ENCODE measurements at regions not wholly inside any gene's neighbourhood (a gene's known extent, or its start where the extent isn't known, plus 50 kb on each side); places are given as distances from the start of the nearest gene placed in this dataset.

DNA sequence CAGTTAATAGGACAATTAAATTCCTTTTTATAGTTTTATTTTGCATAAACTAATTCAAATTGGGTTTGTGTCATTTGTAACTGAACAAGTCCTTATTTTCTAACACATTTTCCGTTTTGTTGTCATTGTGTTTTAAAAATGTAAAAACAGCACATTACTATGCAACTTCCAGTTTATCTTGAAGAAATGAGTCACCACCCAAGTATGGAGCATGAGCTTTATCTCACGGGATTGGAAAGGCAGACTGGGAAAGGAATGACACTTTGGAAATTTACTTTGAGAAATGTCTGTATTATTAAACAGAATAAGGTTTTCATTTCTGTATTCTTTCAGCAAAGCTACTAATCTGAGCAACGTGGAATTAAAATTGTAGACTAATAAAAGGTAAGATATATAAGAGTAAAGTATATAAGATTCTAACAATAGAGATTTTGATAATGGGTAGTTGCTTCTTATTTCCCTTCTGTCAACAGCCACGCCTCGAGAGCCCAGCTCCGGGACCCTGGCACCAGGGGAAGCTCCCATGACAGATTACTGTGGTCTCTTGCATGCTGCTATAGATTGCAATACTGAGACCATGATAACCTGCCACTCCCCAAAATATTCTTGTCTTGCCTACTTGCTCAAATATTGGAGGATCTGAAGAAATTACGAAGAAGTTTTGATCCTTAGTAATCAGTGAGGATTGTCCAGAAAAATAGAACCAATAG lies 433.1 kb downstream of the CHSY3 start:
- Histone ChIP-seq H3K27ac (ENCODE audit: low read depth, low read length) (no peak overlapping the region), H3K79me2 (ENCODE audit: insufficient read depth, low read length) (no peaks in the 10 kb centered on the region), H3K9me2 (ENCODE audit: insufficient read depth) (no peaks in the 10 kb centered on the region), H3K4me3 (replicated peaks in 1 of 2; ENCODE audit: low read depth in 1 of 2, low read length in 2 of 2) (no peak overlapping the region), H4K20me1 (ENCODE audit: insufficient read depth) (no peaks in the 10 kb centered on the region), H3K4me2 (ENCODE audit: low read length) (peak overlapping the region; percentile 48), H3K36me3 (ENCODE audit: control insufficient read depth in 1 of 2, insufficient read depth in 2 of 2, low read length in 2 of 2) (no peaks in the 10 kb centered on the region), H2AFZ (ENCODE audit: low read depth, low read length, poor library complexity, severe bottlenecking) (peak overlapping the region; percentile 50), H3K27me3 (ENCODE audit: insufficient read depth, low read length) (no peaks in the 10 kb centered on the region), H3K9ac (ENCODE audit: low read length) (no peak overlapping the region), H3K9me3 (ENCODE audit: control insufficient read depth in 1 of 2, insufficient read depth in 1 of 2, low read depth in 1 of 2, low read length in 2 of 2) (no peaks in the 10 kb centered on the region), H3K4me1 (ENCODE audit: control insufficient read depth in 1 of 2, insufficient read depth in 2 of 2, low read length in 2 of 2) (peaks cover 7 to 9% of the 10 kb centered on the region in 2 experiments; a peak in 3 of 4 replicates)
- intact Hi-C loops (cut with micrococcal nuclease), result no loop called here
- ChIA-PET RAD21 (ENCODE audit: low non-redundant PET in 1 of 2, low total read pairs in 2 of 2, uncharacterized antibody in 2 of 2, unreplicated experiment in 2 of 2) (no interaction called here), CTCF (no interaction called here), POLR2A (no interaction called here)
- DNase-seq (ENCODE audit: low read depth, low spot score), result no peak
- BruUV-seq (replicated peaks), result no TSS peak
- peak; percentile 57; the same call in 1 of the 2 replicates for ATAC-seq
- peak; percentile 21; the same call in 1 of the 2 replicates for TF ChIP-seq SP1 (IDR thresholded peaks at IDR 0.05; ENCODE audit: low read depth)
- TF ChIP-seq JUND (IDR thresholded peaks at IDR 0.05), result peak; percentile 44; the same call in 1 of the 2 replicates
- TF ChIP-seq, protein P1, sequence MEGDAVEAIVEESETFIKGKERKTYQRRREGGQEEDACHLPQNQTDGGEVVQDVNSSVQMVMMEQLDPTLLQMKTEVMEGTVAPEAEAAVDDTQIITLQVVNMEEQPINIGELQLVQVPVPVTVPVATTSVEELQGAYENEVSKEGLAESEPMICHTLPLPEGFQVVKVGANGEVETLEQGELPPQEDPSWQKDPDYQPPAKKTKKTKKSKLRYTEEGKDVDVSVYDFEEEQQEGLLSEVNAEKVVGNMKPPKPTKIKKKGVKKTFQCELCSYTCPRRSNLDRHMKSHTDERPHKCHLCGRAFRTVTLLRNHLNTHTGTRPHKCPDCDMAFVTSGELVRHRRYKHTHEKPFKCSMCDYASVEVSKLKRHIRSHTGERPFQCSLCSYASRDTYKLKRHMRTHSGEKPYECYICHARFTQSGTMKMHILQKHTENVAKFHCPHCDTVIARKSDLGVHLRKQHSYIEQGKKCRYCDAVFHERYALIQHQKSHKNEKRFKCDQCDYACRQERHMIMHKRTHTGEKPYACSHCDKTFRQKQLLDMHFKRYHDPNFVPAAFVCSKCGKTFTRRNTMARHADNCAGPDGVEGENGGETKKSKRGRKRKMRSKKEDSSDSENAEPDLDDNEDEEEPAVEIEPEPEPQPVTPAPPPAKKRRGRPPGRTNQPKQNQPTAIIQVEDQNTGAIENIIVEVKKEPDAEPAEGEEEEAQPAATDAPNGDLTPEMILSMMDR (IDR thresholded peaks at IDR 0.05 in 2 of 3, conservative IDR thresholded peaks at IDR 0.05 in 1 of 3; ENCODE audit: borderline replicate concordance in 1 of 3, insufficient read depth in 1 of 3, low read depth in 2 of 3, low read length in 2 of 3), result no peak
- no peak for TF ChIP-seq EZH2 (IDR thresholded peaks at IDR 0.05)
- TF ChIP-seq POLR2AphosphoS5 (IDR thresholded peaks at IDR 0.05; ENCODE audit: low read depth, low read length), result no peak
- TF ChIP-seq ZNF274 (IDR thresholded peaks at IDR 0.05; ENCODE audit: low read depth, low read length), result no peak
- TF ChIP-seq YY1 (IDR thresholded peaks at IDR 0.05; ENCODE audit: extremely low read depth, insufficient replicate concordance, low read depth, low read length), result no peak
- no peak for TF ChIP-seq SRF (IDR thresholded peaks at IDR 0.05; ENCODE audit: low read depth)
- TF ChIP-seq, protein P2, sequence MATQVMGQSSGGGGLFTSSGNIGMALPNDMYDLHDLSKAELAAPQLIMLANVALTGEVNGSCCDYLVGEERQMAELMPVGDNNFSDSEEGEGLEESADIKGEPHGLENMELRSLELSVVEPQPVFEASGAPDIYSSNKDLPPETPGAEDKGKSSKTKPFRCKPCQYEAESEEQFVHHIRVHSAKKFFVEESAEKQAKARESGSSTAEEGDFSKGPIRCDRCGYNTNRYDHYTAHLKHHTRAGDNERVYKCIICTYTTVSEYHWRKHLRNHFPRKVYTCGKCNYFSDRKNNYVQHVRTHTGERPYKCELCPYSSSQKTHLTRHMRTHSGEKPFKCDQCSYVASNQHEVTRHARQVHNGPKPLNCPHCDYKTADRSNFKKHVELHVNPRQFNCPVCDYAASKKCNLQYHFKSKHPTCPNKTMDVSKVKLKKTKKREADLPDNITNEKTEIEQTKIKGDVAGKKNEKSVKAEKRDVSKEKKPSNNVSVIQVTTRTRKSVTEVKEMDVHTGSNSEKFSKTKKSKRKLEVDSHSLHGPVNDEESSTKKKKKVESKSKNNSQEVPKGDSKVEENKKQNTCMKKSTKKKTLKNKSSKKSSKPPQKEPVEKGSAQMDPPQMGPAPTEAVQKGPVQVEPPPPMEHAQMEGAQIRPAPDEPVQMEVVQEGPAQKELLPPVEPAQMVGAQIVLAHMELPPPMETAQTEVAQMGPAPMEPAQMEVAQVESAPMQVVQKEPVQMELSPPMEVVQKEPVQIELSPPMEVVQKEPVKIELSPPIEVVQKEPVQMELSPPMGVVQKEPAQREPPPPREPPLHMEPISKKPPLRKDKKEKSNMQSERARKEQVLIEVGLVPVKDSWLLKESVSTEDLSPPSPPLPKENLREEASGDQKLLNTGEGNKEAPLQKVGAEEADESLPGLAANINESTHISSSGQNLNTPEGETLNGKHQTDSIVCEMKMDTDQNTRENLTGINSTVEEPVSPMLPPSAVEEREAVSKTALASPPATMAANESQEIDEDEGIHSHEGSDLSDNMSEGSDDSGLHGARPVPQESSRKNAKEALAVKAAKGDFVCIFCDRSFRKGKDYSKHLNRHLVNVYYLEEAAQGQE (IDR thresholded peaks at IDR 0.05; ENCODE audit: low read depth), result no peak
- TF ChIP-seq CBX3 (IDR thresholded peaks at IDR 0.05; ENCODE audit: low read depth), result no peak
- no peak for TF ChIP-seq SIN3A (IDR thresholded peaks at IDR 0.05; ENCODE audit: low read depth)
- TF ChIP-seq, protein P3, sequence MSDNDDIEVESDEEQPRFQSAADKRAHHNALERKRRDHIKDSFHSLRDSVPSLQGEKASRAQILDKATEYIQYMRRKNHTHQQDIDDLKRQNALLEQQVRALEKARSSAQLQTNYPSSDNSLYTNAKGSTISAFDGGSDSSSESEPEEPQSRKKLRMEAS (IDR thresholded peaks at IDR 0.05), result no peak
- no peak for TF ChIP-seq POLR2A (IDR thresholded peaks at IDR 0.05; ENCODE audit: borderline replicate concordance, extremely low read depth, insufficient read depth, insufficient read length)
- no peak for TF ChIP-seq ZFX (IDR thresholded peaks at IDR 0.05)
- TF ChIP-seq FOSL1 (IDR thresholded peaks at IDR 0.05; ENCODE audit: low read depth), result peak; percentile 48; the same call in 1 of the 2 replicates
- no peak for TF ChIP-seq TCF7L2 (IDR thresholded peaks at IDR 0.05; ENCODE audit: borderline replicate concordance, extremely low read depth, insufficient read depth, insufficient read length)
- no peak for TF ChIP-seq EZH2phosphoT487 (IDR thresholded peaks at IDR 0.05; ENCODE audit: borderline replicate concordance)
- no peak for TF ChIP-seq EGR1 (IDR thresholded peaks at IDR 0.05; ENCODE audit: low read depth)
- no peak for TF ChIP-seq ELF1 (IDR thresholded peaks at IDR 0.05; ENCODE audit: borderline replicate concordance, low read depth)
- TF ChIP-seq, protein P4, sequence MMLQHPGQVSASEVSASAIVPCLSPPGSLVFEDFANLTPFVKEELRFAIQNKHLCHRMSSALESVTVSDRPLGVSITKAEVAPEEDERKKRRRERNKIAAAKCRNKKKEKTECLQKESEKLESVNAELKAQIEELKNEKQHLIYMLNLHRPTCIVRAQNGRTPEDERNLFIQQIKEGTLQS (IDR thresholded peaks at IDR 0.05), result no peak
- TF ChIP-seq CEBPB (IDR thresholded peaks at IDR 0.05; ENCODE audit: low read depth), result no peak

All from HCT116 (cell line).